HG03066 (cell line): ENCODE measurements at regions not wholly inside any gene's neighbourhood (a gene's known extent, or its start where the extent isn't known, plus 50 kb on each side); places are given as distances from the start of the nearest gene placed in this dataset.
"Not testable (repeated sequence)": the region's sequence is repeated elsewhere in the genome, so short reads cannot be mapped to it uniquely, and the experiment has no call there.

Source experiments
- ATAC-seq: cut with Tn5 transposase; IDR thresholded peaks from one replicate; pipeline ENCODE4 v1.9.1; 2021; ENCODE audit warnings: low read depth; ENCODE audit not compliant: unreplicated experiment

DNA sequence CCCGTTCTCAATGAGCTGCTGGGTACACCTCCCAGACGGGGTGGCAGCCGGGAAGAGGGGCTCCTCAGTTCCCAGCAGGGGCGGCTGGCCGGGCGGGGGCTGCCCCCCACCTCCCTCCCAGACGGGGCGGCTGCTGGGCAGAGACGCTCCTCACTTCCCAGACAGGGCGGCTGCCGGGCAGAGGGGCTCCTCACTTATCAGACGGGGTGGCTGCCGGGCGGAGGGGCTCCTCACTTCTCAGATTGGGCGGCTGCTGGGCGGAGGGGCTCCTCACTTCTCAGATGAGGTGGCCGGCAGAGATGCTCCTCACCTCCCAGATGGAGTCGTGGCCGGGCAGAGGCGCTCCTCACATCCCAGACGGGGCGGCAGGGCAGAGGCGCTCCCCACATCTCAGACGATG, 559.0 kb downstream of the CD109 start:
- ATAC-seq: not testable (repeated sequence)

DNA sequence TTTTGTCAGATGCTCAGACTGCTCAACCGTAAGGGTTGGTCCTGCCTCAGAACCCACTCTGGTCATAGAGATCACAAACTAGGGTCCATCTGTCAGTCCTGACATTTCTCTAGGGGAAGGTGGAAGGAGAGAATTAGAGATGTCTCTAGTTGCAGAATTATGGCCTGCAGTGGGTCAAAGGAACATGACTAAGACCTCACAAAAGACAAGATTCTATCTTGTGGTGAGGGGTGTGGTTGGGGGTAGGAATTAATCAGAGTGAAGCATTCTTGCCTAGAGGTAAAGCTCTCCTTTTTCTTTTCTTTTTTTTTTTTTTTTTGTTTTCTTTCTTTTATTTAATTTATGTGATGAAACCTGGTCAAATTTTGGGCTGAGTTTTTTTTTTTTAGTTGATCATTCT, 558.1 kb downstream of the CD109 start:
- ATAC-seq: not testable (repeated sequence)

DNA sequence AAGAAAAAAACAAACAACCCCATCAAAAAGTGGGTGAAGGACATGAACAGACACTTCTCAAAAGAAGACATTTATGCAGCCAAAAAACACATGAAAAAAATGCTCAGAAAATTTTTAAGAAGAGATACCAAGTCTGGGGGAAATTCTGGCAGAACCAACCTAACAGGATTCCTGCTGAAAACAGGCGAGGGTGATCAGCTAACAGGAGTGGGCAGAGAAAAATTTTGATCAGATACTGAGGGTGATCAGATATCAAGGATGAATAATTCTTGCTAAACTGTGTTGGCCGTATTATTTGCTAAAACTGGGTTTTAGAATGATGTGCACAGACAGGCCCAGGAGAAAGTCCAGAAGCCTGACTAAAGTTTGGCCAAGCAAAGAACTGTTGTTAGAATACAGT, 557.3 kb downstream of the CD109 start:
- no peak for ATAC-seq

DNA sequence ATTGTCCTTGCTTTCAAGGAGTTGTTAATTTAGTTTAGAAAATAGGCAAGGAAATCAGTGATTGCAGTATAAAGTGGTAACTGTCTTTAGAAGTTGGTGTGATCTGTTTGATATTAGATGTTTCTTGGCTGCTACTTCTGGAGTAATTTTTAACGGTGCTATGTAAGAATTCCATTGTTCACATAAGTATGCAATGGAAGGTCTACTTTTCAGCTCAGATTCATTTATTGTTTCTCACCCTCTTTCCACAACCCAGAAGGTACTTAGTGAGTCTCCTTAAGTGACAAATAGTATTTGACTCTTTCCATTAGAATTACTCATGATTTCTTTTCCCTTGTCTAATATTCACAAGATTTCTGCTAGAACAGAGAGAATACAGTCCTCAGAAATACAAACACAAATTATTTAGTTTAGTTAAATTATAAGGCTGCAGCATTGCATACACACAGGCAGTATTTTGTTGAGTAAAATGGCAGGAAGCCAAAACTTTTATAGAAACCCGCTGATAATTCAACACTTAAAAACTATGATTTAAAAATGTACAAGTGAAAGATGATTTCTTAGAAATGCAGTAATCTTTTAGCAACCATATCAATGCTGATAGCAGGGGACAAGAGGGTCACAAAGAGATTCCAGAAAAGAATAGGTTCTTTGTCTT, 554.3 kb downstream of the CD109 start:
- no peak for ATAC-seq

DNA sequence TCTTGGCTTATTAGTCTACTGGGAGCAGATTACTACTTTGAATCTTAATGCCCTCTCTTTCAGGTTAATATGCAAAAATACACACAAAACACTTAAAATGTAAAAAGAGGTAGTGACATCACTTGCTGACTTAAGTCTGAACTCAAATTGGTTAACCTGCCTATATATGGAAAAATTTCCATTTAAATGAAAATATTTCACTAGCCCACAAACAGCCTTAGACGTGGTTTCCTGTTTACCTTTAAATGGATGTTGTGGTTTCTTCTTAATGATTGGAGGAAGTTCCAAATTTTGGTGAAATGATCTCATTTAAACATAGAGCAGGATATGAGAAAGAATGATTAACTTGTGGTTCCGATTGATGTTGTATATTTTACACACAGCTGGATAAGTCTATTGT, 553.7 kb downstream of the CD109 start:
- ATAC-seq: no peak

DNA sequence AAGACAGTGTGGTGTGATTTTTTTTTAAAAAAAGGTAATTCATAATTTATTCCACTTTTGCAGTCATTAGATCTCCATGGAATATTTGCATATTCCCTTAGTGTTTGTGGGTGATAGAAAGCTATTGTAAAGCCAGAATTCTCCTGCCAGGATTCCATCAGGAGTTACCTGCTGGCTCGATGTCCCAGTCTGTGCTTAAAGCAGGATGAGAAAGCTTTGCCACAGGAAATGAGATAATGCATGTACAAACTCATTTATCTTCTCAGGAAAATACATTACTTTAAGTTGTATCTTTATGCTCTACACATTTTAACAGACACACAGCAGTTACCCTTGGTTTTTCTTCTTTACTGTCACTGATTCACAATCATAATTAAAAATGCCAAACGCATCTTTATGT, 553.0 kb downstream of the CD109 start:
- ATAC-seq: no peak

DNA sequence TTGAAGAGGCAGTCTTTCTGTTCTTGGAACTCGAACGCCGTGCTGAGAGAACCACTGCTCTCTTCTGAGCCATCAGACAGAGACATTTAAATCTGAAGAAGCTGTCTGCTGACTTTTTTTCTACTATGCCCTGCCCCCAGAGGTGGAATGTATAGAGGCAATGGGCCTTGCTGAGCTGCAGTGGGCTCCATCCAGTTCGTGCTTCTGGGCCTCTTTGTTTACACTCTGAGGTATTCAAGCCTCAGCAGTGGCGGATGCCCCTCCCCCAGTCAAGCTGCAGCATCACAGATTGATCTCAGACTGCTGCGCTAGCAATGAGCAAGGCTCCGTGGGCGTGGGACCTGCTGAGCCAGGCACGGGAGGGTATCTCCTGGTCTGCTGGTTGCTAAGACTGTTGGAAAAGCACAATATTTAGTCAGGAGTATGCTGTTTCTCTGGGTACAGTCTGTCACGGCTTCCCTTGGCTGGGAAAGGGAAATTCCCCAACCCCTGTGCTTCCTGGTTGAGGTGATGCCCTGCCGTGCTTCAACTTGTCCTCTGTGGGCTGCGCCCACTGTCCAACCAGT, 526.8 kb downstream of the CD109 start:
- ATAC-seq: no peak

DNA sequence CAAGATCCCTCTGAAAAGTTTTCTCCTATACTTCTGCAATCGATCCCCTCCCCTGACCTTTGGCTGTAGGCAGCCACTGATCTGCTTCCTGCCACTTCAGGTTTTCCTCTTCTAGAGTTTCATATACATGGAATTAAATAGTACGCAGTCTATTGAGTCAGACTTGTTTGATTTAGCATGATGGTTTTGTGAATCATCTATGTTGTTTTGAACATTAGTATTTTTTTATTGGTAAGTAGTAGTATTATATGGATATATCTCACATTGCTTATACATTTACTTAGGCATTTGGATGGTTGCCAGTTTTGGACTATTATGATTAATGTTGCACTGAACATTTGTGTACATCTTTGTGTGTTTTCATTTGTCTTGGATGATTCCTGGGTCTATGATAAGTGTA, 518.0 kb downstream of the CD109 start:
- no peak for ATAC-seq

DNA sequence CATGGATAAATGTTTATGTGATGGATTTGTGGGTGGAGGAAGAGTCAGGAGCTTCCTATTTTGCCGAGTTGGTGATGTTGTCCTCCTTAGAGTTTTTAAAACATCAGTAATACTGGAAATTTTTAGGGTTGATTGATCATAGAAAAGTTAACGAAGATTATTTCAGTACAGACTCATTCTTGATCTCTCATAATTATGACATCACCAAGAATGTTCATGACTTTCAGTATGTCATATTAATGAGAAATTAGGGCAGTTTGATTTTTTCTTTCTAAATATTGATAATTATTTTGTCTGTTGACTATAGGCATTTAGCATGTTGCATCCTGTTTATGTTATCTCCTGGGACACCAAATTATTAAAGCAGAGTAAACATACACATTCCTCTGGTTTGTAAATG, 512.2 kb downstream of the CD109 start:
- no peak for ATAC-seq

DNA sequence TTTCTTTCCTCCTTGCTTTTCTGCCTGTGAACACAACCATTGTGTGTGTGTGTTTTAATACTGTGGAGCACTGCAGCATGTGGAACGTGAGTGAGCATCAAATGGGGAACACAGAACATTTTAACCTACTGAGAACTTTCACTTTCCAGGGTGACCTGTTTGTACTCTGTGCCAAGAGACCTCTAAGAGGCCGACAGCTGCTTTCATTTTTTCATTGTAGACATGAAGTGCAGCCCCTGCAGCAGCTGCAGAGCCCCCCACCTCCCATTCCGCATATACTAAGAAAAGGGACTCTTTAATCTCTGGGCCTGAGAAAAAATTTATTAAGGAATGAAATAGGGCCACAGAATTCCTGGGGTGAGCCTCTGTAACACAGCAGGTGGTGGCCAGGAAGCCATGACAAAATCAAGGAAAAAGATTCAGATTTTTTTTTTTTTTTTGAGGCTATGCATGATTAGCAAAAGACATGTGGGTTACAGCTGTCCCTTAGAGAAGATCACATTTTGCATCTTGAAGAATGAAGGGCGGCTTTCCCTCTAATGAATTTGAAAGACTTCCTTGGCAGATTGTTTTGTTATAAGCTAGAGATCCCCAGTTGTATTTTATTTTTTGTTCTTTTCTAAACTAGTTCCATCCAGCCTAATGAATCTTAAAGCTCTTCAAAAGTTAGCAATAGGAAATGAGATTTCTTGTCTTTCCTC, 503.4 kb downstream of the CD109 start:
- ATAC-seq: no peak

DNA sequence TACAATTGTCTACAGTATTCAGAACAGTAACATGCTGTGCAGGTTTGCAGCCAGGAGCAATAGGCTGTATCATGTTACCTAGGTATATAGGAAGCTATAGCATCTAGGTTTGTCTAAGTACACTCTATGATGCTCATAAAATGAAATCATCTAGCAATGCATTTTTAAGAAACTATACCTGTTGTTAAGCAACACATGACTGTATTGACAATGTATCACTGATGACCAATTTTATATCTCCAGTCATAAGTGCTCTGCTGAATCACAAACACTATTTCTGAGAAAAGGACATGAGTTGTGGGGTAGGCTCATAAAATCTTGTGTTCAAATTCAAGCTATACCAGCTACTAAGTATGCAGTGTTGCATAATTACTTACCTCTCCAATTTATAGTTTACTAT, 501.3 kb downstream of the CD109 start:
- no peak for ATAC-seq

DNA sequence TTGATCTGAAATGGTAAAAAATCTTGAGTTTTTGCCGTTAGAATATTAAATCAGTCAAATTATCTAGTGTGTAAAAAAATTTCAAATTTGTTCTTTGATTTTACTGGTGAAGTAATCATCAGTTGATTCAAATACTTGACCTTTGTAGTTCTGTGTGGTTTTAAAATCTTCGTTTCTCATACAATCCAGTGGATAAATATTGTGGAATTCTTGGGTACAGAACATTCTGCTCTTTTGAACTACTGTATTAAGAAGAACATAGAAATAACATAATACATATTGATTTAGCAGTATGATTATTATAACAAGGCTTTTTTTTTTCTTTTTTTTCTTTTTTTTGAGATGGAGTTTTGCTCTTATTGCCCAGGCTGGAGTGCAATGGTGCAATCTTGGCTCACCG, 491.8 kb downstream of the CD109 start:
- no peak for ATAC-seq

DNA sequence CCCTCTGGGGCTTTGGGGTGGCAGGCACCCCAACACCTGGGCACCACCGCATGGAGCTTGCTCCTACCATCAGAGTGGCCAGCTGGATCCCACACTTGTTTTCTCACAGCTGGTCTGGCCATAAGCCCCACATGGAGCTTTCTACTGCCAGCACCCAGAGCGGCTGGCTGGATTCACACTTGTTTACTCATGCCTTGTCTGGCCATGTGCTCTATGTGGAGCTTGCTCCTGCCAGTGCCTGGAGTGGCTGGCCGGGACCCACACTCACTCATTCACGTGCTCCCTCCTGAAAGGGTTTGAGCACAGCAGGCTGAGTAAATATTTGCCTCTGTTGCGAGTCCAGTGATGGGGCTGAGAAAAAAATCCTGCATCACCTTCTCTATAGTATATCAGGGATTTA, 487.0 kb downstream of the CD109 start:
- ATAC-seq: no peak

DNA sequence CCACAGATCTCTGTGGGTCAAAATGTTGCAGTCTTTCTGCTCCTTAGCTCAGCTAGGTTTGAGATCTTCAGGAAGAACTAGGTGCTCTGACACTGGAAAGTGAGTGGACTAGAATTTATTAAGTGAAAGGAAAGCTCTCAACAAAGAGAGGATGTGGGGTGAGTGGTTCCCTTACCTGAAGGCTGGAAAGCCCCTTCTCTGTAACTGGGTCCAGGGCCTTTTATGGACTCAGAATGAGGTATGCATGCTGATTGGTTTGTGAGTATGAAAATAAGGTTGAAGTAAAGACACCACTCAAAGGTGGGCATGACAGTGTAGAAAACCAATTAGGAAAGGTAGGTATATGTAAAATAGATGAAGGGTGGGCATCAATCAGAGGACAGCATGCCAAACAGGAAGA, 485.5 kb downstream of the CD109 start:
- no peak for ATAC-seq

DNA sequence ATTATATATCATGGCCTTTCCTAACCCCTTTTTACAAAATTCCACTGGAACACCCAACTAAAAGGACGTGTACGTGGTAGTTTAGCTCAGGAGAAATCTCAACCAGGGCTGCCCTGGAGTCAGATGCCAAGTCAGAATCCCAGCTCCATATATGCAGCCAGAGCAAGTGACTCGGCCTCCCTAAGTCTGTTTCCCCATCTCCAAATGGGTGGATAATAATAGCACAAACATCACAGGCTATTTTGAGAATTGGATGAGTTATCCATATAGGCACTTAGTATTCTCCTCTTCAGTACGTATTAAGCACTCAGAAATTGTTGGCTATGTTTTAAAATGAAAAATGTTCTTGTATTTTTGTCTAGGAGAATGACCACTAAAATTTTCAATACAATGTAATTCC, 481.5 kb downstream of the CD109 start:
- ATAC-seq: no peak

DNA sequence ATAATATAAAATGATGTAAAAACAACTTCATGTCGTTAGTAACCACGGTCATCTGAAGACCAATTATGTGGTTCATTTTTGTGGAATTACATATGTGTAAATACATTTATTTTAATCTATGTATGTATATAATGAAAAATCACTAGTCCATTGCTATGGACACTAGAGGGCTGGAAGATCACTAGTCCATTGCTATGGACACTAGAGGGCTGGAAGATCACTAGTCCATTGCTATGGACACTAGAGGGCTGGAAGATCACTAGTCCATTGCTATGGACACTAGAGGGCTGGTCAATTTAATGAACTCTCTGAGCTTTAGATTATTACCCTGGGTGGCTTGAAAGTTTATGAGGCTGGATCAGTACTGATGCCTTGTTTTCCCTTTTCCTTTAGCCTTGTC, 474.5 kb downstream of the CD109 start:
- ATAC-seq: not testable (repeated sequence)

DNA sequence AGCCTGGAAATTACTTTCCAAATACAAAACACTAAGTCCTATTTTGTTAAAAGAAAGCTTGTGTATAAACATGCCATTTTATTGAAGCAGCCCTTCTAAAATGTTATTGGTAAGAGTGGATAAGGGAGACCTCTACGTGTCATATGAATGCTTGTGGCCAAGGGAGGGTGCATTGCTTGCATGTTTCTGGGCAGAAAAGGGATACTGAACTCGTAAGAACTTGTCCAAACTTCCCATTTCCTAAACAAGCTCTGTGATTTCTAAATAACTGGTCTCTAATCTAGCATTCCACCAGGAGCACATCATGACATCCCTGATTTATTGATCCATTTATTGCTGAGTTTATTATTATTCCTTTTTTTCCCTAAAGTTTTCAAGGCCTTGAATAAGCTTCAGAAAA, 474.1 kb downstream of the CD109 start:
- ATAC-seq: no peak

DNA sequence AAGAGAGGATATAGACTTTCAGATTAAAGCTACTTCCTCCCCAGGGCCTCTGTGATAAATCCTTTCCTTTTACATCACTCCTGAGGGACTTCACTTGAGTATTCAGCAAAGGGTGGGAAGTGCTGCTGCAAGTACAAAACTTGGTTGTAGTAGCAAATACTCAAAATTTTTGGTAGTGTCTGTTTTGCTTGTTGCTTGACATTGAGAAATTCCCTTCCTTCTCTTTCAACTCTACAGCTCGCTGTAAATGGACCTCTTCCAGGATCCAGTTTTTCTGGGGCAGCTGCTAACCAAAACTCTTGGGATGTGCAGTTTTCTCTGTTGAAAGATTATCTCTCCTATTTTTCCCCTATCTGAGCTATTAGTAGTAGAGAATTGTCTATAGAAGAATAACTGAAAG, 472.0 kb downstream of the CD109 start:
- no peak for ATAC-seq

DNA sequence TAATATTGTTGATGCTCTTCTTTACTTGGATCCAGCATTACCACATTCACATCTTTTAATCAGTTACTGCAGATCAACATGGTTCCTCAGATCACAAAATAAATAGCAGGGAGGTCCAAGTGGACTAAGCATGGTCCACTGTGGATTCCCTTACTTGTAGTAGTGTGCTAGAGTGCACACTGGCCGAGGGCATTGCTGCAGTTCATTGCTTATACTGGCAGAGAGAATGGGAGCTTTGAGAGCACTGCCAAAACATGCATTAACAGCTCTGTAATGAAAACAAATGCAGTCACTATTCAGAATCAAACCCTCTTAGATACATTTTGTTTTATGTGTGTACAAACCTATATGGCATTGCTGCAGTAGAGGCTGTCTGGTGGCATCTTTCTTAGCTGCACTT, 471.5 kb downstream of the CD109 start:
- ATAC-seq: no peak

DNA sequence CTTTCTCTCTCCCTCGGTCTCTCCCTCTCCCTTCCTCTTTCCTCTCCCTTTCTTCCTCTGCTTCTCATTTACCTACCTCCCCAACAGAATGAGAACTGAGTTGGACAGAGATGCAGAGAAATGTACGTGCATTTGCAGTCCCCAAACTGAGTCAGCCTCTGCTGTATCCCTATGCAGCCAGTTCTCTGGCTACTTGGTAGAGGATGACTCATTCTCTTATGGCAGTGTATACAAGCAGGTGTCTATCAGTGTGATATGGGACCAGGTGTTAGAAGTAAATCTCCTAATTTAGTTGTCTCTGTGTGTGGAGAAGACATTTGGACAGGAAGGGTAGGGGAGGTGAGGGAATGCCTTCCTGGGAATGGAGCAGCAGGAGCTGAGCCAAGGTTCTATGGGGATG, 470.8 kb downstream of the CD109 start:
- ATAC-seq: no peak

DNA sequence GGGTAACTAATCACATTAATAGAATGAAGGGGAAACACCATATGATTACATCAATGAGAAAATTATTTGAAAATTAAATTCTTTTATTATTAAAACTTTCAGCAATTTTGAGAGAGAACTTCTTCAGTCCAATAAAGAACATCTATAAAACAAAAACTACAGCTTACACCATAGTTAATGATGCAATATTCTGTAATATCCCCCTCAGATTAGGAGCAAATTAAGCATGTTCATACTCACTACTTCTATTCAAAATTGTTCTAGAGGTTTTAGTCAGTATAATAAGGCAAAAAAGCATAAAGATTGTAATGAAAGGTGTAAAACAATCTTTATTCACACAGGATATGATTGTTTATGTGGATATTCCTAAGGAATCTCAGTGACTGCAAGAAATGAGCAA, 465.4 kb downstream of the CD109 start:
- no peak for ATAC-seq

DNA sequence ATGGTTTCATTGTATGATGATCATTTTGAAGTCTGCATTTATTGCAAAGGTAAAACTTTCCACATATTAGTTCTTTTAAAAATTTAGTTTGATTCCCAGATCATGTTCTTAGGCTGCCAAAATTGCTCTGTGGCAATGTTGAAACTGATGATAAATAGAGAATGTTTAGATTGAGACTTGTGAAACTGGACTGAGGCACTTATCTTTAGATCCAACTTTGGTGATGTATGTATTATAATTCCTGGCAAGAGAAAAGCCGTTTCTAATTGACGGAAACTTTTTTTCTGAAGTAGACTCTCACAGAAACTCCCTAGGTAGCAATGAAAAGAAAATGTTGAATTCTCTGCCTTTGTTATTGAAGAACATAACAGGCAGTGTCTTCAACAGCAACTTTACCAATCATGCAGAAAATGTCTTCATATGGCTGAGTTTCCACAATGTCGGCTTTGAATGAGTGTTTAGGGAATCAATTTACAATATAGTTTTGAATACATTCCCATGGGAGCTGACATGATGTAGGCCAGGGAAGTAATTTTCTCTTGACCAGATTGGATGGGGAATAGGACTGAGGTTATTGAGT, 456.2 kb downstream of the CD109 start:
- no peak for ATAC-seq
